ENCODE measurements at regions not wholly inside any gene's neighbourhood (a gene's known extent, or its start where the extent isn't known, plus 50 kb on each side); places are given as distances from the start of the nearest gene placed in this dataset.

GRCh38 chr15:34696506-34696905 lies 58.3 kb downstream of the GJD2 start:
- dilution Hi-C loops (cut with MboI; ENCODE audit: extremely low pct_ligation_motif_present, low sequenced_read_pairs) = no loop called here
- no peaks in the 10 kb centered on the region for H3K9me1 ChIP-seq (ENCODE audit: control insufficient read depth, extremely low read depth, insufficient read depth, low read length)
- FAIRE-seq = no peak

GRCh38 chr15:34693053-34693744 lies 61.6 kb downstream of the GJD2 start:
- TF ChIP-seq EZH2 (IDR thresholded peaks at IDR 0.05; ENCODE audit: low read length) = no peak
- TF ChIP-seq CTCF (optimal IDR thresholded peaks at IDR 0.05 in 1 of 3, IDR thresholded peaks at IDR 0.05 in 1 of 3, conservative IDR thresholded peaks at IDR 0.05 in 1 of 3; ENCODE audit: extremely low read depth in 1 of 3, insufficient read depth in 2 of 3, low read length in 3 of 3) = no peak
- no peaks in the 10 kb centered on the region for H3K79me2 ChIP-seq (ENCODE audit: control insufficient read depth, insufficient read depth, low read length)
- H3K4me2 ChIP-seq (ENCODE audit: control insufficient read depth, extremely low read depth, insufficient read depth, low read depth, low read length) = no peak overlapping the region
- H3K9me1 ChIP-seq (ENCODE audit: control insufficient read depth, extremely low read depth, insufficient read depth, low read length) = no peaks in the 10 kb centered on the region
- DNase-seq (ENCODE audit: low read depth, low spot score) (no peak), FAIRE-seq (no peak)
- dilution Hi-C loops (cut with MboI; ENCODE audit: extremely low pct_ligation_motif_present, low sequenced_read_pairs) = no loop called here
- no peaks in the 10 kb centered on the region for H3K36me3 ChIP-seq (ENCODE audit: control insufficient read depth in 2 of 2, extremely low read depth in 1 of 2, insufficient read depth in 2 of 2, low read length in 2 of 2)
- no peak overlapping the region for H3K4me3 ChIP-seq (ENCODE audit: control insufficient read depth in 2 of 3, extremely low read depth in 1 of 3, insufficient read depth in 2 of 3, low read depth in 1 of 3, low read length in 3 of 3)
- H3K27ac ChIP-seq (ENCODE audit: control insufficient read depth, insufficient read depth, low read length) = no peak overlapping the region
- H3K4me1 ChIP-seq (ENCODE audit: control insufficient read depth, extremely low read depth, insufficient read depth, low read length) = peaks cover 8% of the 10 kb centered on the region
- H2AFZ ChIP-seq (ENCODE audit: control insufficient read depth, low read length) = no peak overlapping the region
- H3K9ac ChIP-seq (ENCODE audit: control insufficient read depth, extremely low read depth, insufficient read depth, low read length) = no peak overlapping the region
- no peaks in the 10 kb centered on the region for H3K27me3 ChIP-seq (ENCODE audit: control insufficient read depth, extremely low read depth, insufficient read depth, low read length)
- H3K9me3 ChIP-seq (ENCODE audit: control insufficient read depth, low read depth, low read length) = no peaks in the 10 kb centered on the region
- no peaks in the 10 kb centered on the region for H4K20me1 ChIP-seq (ENCODE audit: control insufficient read depth, extremely low read depth, insufficient read depth, low read length)

More at GRCh38 chr15:34696506-34696905, 58.3 kb downstream of the GJD2 start:
- Histone ChIP-seq H3K4me3 (ENCODE audit: control insufficient read depth in 2 of 3, extremely low read depth in 1 of 3, insufficient read depth in 2 of 3, low read depth in 1 of 3, low read length in 3 of 3) (no peak overlapping the region), H3K36me3 (ENCODE audit: control insufficient read depth in 2 of 2, extremely low read depth in 1 of 2, insufficient read depth in 2 of 2, low read length in 2 of 2) (no peaks in the 10 kb centered on the region), H3K4me2 (ENCODE audit: control insufficient read depth, extremely low read depth, insufficient read depth, low read depth, low read length) (no peak overlapping the region), H3K9me3 (ENCODE audit: control insufficient read depth, low read depth, low read length) (no peaks in the 10 kb centered on the region), H2AFZ (ENCODE audit: control insufficient read depth, low read length) (no peak overlapping the region), H3K79me2 (ENCODE audit: control insufficient read depth, insufficient read depth, low read length) (no peaks in the 10 kb centered on the region), H3K27ac (ENCODE audit: control insufficient read depth, insufficient read depth, low read length) (no peak overlapping the region), H4K20me1 (ENCODE audit: control insufficient read depth, extremely low read depth, insufficient read depth, low read length) (no peaks in the 10 kb centered on the region), H3K9ac (ENCODE audit: control insufficient read depth, extremely low read depth, insufficient read depth, low read length) (no peak overlapping the region), H3K4me1 (ENCODE audit: control insufficient read depth, extremely low read depth, insufficient read depth, low read length) (peaks cover 10% of the 10 kb centered on the region), H3K27me3 (ENCODE audit: control insufficient read depth, extremely low read depth, insufficient read depth, low read length) (no peaks in the 10 kb centered on the region)
- DNase-seq (ENCODE audit: low read depth, low spot score) = no peak
- TF ChIP-seq CTCF (optimal IDR thresholded peaks at IDR 0.05 in 1 of 3, IDR thresholded peaks at IDR 0.05 in 1 of 3, conservative IDR thresholded peaks at IDR 0.05 in 1 of 3; ENCODE audit: extremely low read depth in 1 of 3, insufficient read depth in 2 of 3, low read length in 3 of 3) (no peak), EZH2 (IDR thresholded peaks at IDR 0.05; ENCODE audit: low read length) (no peak)

All from keratinocyte (primary cell).